DND-41 (cell line): ENCODE measurements at regions not wholly inside any gene's neighbourhood (a gene's known extent, or its start where the extent isn't known, plus 50 kb on each side); places are given as distances from the start of the nearest gene placed in this dataset.

ENCODE experiments used
- ATAC-seq: fragments of 200-7000 bp; cut with Tn5 transposase; 3 replicates; pipeline ENCODE4 v1.9.1; 2021; ENCODE audit warnings: low read depth; ENCODE audit not compliant: insufficient read depth
- DNase-seq: peaks from one replicate; pipeline ENCODE4 v3.0.0-alpha.2; 2020
- H2AFZ ChIP-seq: 2 replicates; pipeline ENCODE4 v1.6.0; 2012; ENCODE audit warnings: low read depth, low read length
- H3K27ac ChIP-seq: 2 replicates; pipeline ENCODE4 v1.5.1; 2012; ENCODE audit warnings: low read length, inconsistent platforms
- H3K27me3 ChIP-seq: fragments of 200-600 bp; sonication (generic); 2 replicates; pipeline ENCODE4 v1.6.0; 2012; ENCODE audit warnings: low read length, mild to moderate bottlenecking, inconsistent platforms; ENCODE audit not compliant: insufficient read depth, poor library complexity
- H3K36me3 ChIP-seq: 2 replicates; pipeline ENCODE4 v1.5.1; 2012; ENCODE audit warnings: low read length, inconsistent platforms; ENCODE audit not compliant: insufficient read depth
- H3K4me1 ChIP-seq: 2 replicates; pipeline ENCODE4 v1.5.1; 2012; ENCODE audit warnings: mild to moderate bottlenecking, low read length; ENCODE audit not compliant: insufficient read depth
- H3K4me2 ChIP-seq: 2 replicates; pipeline ENCODE4 v1.6.0; 2012; ENCODE audit warnings: mild to moderate bottlenecking, moderate library complexity, low read length, inconsistent platforms; ENCODE audit not compliant: insufficient read depth
- H3K4me3 ChIP-seq, 2 experiments: fragments of 200-600 bp in 1 of 2; shearing (Covaris generic) in 1 of 2; 2 replicates each; pipeline ENCODE4 v1.5.1; 2012 to 2016; ENCODE audit warnings: inconsistent platforms in 2 of 2, low read length in 2 of 2, mild to moderate bottlenecking in 2 of 2, low read depth in 1 of 2, moderate library complexity in 1 of 2
- H3K79me2 ChIP-seq: 2 replicates; pipeline ENCODE4 v1.6.0; 2012; ENCODE audit warnings: low read length, inconsistent platforms; ENCODE audit not compliant: insufficient read depth
- H3K9ac ChIP-seq: 2 replicates; pipeline ENCODE4 v1.6.0; 2012; ENCODE audit warnings: low read depth, mild to moderate bottlenecking, inconsistent platforms, low read length, moderate library complexity
- H3K9me3 ChIP-seq: 2 replicates; pipeline ENCODE4 v1.5.1; 2012; ENCODE audit warnings: low read length, moderate library complexity, mild to moderate bottlenecking, inconsistent platforms; ENCODE audit not compliant: insufficient read depth, severe bottlenecking
- H4K20me1 ChIP-seq: 2 replicates; pipeline ENCODE4 v1.6.0; 2012; ENCODE audit warnings: low read length; ENCODE audit not compliant: insufficient read depth
- CTCF ChIP-seq: IDR thresholded peaks from 2 replicates; pipeline ENCODE4 v1.5.1; 2012; ENCODE audit warnings: borderline replicate concordance, low read length, moderate library complexity, mild to moderate bottlenecking; ENCODE audit not compliant: poor library complexity, severe bottlenecking; ENCODE audit errors: extremely low read depth
- EZH2 ChIP-seq: IDR thresholded peaks from 3 replicates; pipeline ENCODE4 v1.6.1; 2012; ENCODE audit warnings: borderline replicate concordance, low read depth, mild to moderate bottlenecking, moderate library complexity, low read length, inconsistent platforms; ENCODE audit not compliant: severe bottlenecking

- Histone ChIP-seq H3K79me2 (no peaks in the 10 kb centered on the region), H3K9me3 (no peaks in the 10 kb centered on the region), H3K36me3 (no peaks in the 10 kb centered on the region), H3K9ac (no peak overlapping the region), H3K27ac (no peak overlapping the region), H3K4me1 (no peaks in the 10 kb centered on the region), H3K4me3 (no peak overlapping the region), H2AFZ (no peak overlapping the region), H3K4me2 (no peak overlapping the region), H3K27me3 (peaks cover 14% of the 10 kb centered on the region), H4K20me1 (peaks cover 7% of the 10 kb centered on the region)
- DNase-seq (no peak), ATAC-seq (no peak)
- TF ChIP-seq CTCF (no peak), EZH2 (no peak)
These were observed 112.5 kb upstream of the PHACTR3 start for GRCh38 chr20:59491884-59492283.

- H3K79me2 ChIP-seq: no peaks in the 10 kb centered on the region
- no peak for ATAC-seq
- no peaks in the 10 kb centered on the region for H3K9me3 ChIP-seq
- peaks cover 8% of the 10 kb centered on the region for H3K27me3 ChIP-seq
- no peak overlapping the region for H2AFZ ChIP-seq
- DNase-seq: no peak
- H4K20me1 ChIP-seq: peaks cover 7% of the 10 kb centered on the region
- no peak overlapping the region for H3K9ac ChIP-seq
- H3K36me3 ChIP-seq: no peaks in the 10 kb centered on the region
- H3K4me3 ChIP-seq: no peak overlapping the region
- H3K4me2 ChIP-seq: no peak overlapping the region
- TF ChIP-seq EZH2 (no peak), CTCF (no peak)
- H3K27ac ChIP-seq: no peak overlapping the region
- H3K4me1 ChIP-seq: no peaks in the 10 kb centered on the region
These were observed 110.4 kb upstream of the PHACTR3 start for GRCh38 chr20:59493926-59494325.

- TF ChIP-seq CTCF (no peak), EZH2 (no peak)
- Histone ChIP-seq H3K9me3 (no peaks in the 10 kb centered on the region), H3K27ac (no peak overlapping the region), H3K4me2 (no peak overlapping the region), H3K36me3 (no peaks in the 10 kb centered on the region), H3K9ac (no peak overlapping the region), H2AFZ (no peak overlapping the region), H4K20me1 (peaks cover 7% of the 10 kb centered on the region), H3K4me1 (no peaks in the 10 kb centered on the region), H3K79me2 (no peaks in the 10 kb centered on the region), H3K27me3 (peaks cover 13% of the 10 kb centered on the region), H3K4me3 (no peak overlapping the region)
- DNase-seq (no peak), ATAC-seq (no peak)
These were observed 109.2 kb upstream of the PHACTR3 start for GRCh38 chr20:59495166-59495565.
